Neural cell (in vitro differentiated cells): ENCODE measurements at regions not wholly inside any gene's neighbourhood (a gene's known extent, or its start where the extent isn't known, plus 50 kb on each side); places are given as distances from the start of the nearest gene placed in this dataset.

Experiments
- H2AFZ ChIP-seq: fragments of 200-600, 300-800 bp; sonication (generic), shearing (Covaris generic); 2 replicates; pipeline ENCODE4 v1.6.0; 2014; ENCODE audit warnings: low read depth, mild to moderate bottlenecking, antibody characterized with exemption, low read length, moderate library complexity
- H3F3A ChIP-seq: fragments of 200-600 bp; shearing (Covaris generic); 2 replicates; pipeline ENCODE4 v1.6.1; 2016; ENCODE audit warnings: mild to moderate bottlenecking, moderate library complexity, mixed read lengths, antibody characterized with exemption, low read length; ENCODE audit not compliant: insufficient read depth, poor library complexity, severe bottlenecking
- H3K27ac ChIP-seq: fragments of 200-600, 300-800 bp; sonication (generic), shearing (Covaris generic); 2 replicates; pipeline ENCODE4 v1.5.1; 2014; ENCODE audit warnings: mild to moderate bottlenecking, low read length, moderate library complexity
- H3K27me3 ChIP-seq: fragments of 300-800, 200-600 bp; sonication (generic), shearing (Covaris generic); 2 replicates; pipeline ENCODE4 v1.6.0; 2014; ENCODE audit warnings: mild to moderate bottlenecking, low read depth, low read length, moderate library complexity; ENCODE audit not compliant: insufficient read depth
- H3K36me3 ChIP-seq: fragments of 300-800, 200-600 bp; sonication (generic), shearing (Covaris generic); 2 replicates; pipeline ENCODE4 v1.5.1; 2014; ENCODE audit warnings: mild to moderate bottlenecking, antibody characterized with exemption, low read length, moderate library complexity; ENCODE audit not compliant: insufficient read depth
- H3K4me2 ChIP-seq: fragments of 300-800, 200-600 bp; sonication (generic), shearing (Covaris generic); 2 replicates; pipeline ENCODE4 v1.6.0; 2014; ENCODE audit warnings: mild to moderate bottlenecking, low read length
- H3K4me3 ChIP-seq: fragments of 300-800, 200-600 bp; sonication (generic), shearing (Covaris generic); 2 replicates; pipeline ENCODE4 v1.5.1; 2014; ENCODE audit warnings: mild to moderate bottlenecking, low read length, moderate library complexity
- H3K79me2 ChIP-seq: fragments of 200-600 bp; shearing (Covaris generic); replicated peaks from 2 replicates; pipeline ENCODE4 v1.6.0; 2014; ENCODE audit warnings: mild to moderate bottlenecking, low read length, moderate library complexity; ENCODE audit not compliant: insufficient read depth
- H3K9ac ChIP-seq: fragments of 300-800, 200-600 bp; sonication (generic), shearing (Covaris generic); 2 replicates; pipeline ENCODE4 v1.6.1; 2016; ENCODE audit warnings: mild to moderate bottlenecking, low read length, mixed read lengths
- H3K9me2 ChIP-seq: fragments of 200-600 bp; shearing (Covaris generic); 2 replicates; pipeline ENCODE4 v1.6.1; 2016; ENCODE audit warnings: mild to moderate bottlenecking, low read length, mixed read lengths; ENCODE audit not compliant: insufficient read depth
- H3K9me3 ChIP-seq: fragments of 200-600, 300-800 bp; sonication (generic), shearing (Covaris generic); 2 replicates; pipeline ENCODE4 v1.6.1; 2016; ENCODE audit warnings: mild to moderate bottlenecking, mixed run types, low read length, moderate library complexity, mixed read lengths
- H4K20me1 ChIP-seq: fragments of 200-600 bp; shearing (Covaris generic); 2 replicates; pipeline ENCODE4 v1.6.1; 2016; ENCODE audit warnings: mild to moderate bottlenecking, mixed run types; ENCODE audit not compliant: insufficient read depth
- EP300 ChIP-seq: fragments of 450-650 bp; conservative IDR thresholded peaks from 2 replicates; pipeline ENCODE4 v1.6.1; 2014; ENCODE audit warnings: antibody characterized with exemption, mild to moderate bottlenecking, moderate library complexity; ENCODE audit not compliant: poor library complexity, severe bottlenecking
- EZH2 ChIP-seq: fragments of 200-600, 300-800 bp; shearing (Covaris generic), sonication (generic); IDR thresholded peaks from 2 replicates; pipeline ENCODE4 v1.6.1; 2014; ENCODE audit warnings: antibody characterized with exemption, low read length, borderline replicate concordance, mild to moderate bottlenecking; ENCODE audit not compliant: insufficient read depth, poor library complexity, severe bottlenecking
- MXI1 ChIP-seq: fragments of 450-650 bp; conservative IDR thresholded peaks from 2 replicates; pipeline ENCODE4 v1.6.1; 2014; ENCODE audit warnings: antibody characterized with exemption, mild to moderate bottlenecking; ENCODE audit not compliant: poor library complexity, severe bottlenecking
- POLR2AphosphoS5 ChIP-seq: IDR thresholded peaks from 2 replicates; pipeline ENCODE4 v1.6.1; 2012
- RAD21 ChIP-seq: fragments of 450-650 bp; conservative IDR thresholded peaks from 2 replicates; pipeline ENCODE4 v1.6.1; 2014; ENCODE audit warnings: antibody characterized with exemption, mild to moderate bottlenecking, moderate library complexity
- SMC3 ChIP-seq: fragments of 450-650 bp; conservative IDR thresholded peaks from 2 replicates; pipeline ENCODE4 v1.6.1; 2014; ENCODE audit warnings: antibody characterized with exemption, mild to moderate bottlenecking, moderate library complexity; ENCODE audit not compliant: poor library complexity
- TAF1 ChIP-seq: IDR thresholded peaks from 2 replicates; pipeline ENCODE4 v1.6.1; 2012; ENCODE audit warnings: low read depth
- TF ChIP-seq, protein P1 (sequence below): fragments of 450-650 bp; IDR thresholded peaks from 2 replicates; pipeline ENCODE4 v1.5.1; 2014; ENCODE audit warnings: antibody characterized with exemption, mild to moderate bottlenecking, moderate library complexity; ENCODE audit not compliant: poor library complexity, severe bottlenecking
- TF ChIP-seq, protein P2 (sequence below): IDR thresholded peaks from 2 replicates; pipeline ENCODE4 v1.6.1; 2012; ENCODE audit warnings: borderline replicate concordance

DNA sequence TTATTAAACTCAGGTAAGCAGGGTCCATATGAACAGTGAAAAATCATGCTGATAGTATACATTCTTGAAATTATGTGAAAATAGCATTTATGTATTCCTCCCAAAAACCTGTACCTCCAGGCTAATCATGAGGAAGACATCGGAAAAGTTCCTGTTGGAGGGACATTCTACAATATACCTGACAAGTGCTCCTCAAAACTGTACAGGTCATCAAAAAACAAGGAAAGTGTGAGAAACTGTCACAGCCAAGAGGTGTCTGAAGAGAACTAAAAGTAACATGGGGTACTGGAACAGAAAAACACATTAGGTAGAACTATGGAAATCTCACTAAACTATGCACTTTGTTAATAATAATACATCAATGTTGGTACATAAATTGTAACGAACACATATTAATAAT lies 326.7 kb downstream of the CRPPA start:
- H3K9me2 ChIP-seq: no peaks in the 10 kb centered on the region
- H3K9ac ChIP-seq: no peak overlapping the region
- H3F3A ChIP-seq: no peaks in the 10 kb centered on the region
- no peaks in the 10 kb centered on the region for H3K79me2 ChIP-seq
- no peaks in the 10 kb centered on the region for H3K27me3 ChIP-seq
- no peaks in the 10 kb centered on the region for H4K20me1 ChIP-seq
- no peak for TF ChIP-seq POLR2AphosphoS5
- TF ChIP-seq MXI1: no peak
- TF ChIP-seq EP300: no peak
- no peak for TF ChIP-seq SMC3
- TF ChIP-seq TAF1: no peak
- TF ChIP-seq RAD21: no peak
- TF ChIP-seq, protein P1, sequence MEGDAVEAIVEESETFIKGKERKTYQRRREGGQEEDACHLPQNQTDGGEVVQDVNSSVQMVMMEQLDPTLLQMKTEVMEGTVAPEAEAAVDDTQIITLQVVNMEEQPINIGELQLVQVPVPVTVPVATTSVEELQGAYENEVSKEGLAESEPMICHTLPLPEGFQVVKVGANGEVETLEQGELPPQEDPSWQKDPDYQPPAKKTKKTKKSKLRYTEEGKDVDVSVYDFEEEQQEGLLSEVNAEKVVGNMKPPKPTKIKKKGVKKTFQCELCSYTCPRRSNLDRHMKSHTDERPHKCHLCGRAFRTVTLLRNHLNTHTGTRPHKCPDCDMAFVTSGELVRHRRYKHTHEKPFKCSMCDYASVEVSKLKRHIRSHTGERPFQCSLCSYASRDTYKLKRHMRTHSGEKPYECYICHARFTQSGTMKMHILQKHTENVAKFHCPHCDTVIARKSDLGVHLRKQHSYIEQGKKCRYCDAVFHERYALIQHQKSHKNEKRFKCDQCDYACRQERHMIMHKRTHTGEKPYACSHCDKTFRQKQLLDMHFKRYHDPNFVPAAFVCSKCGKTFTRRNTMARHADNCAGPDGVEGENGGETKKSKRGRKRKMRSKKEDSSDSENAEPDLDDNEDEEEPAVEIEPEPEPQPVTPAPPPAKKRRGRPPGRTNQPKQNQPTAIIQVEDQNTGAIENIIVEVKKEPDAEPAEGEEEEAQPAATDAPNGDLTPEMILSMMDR: no peak
- TF ChIP-seq EZH2: no peak
- TF ChIP-seq, protein P2, sequence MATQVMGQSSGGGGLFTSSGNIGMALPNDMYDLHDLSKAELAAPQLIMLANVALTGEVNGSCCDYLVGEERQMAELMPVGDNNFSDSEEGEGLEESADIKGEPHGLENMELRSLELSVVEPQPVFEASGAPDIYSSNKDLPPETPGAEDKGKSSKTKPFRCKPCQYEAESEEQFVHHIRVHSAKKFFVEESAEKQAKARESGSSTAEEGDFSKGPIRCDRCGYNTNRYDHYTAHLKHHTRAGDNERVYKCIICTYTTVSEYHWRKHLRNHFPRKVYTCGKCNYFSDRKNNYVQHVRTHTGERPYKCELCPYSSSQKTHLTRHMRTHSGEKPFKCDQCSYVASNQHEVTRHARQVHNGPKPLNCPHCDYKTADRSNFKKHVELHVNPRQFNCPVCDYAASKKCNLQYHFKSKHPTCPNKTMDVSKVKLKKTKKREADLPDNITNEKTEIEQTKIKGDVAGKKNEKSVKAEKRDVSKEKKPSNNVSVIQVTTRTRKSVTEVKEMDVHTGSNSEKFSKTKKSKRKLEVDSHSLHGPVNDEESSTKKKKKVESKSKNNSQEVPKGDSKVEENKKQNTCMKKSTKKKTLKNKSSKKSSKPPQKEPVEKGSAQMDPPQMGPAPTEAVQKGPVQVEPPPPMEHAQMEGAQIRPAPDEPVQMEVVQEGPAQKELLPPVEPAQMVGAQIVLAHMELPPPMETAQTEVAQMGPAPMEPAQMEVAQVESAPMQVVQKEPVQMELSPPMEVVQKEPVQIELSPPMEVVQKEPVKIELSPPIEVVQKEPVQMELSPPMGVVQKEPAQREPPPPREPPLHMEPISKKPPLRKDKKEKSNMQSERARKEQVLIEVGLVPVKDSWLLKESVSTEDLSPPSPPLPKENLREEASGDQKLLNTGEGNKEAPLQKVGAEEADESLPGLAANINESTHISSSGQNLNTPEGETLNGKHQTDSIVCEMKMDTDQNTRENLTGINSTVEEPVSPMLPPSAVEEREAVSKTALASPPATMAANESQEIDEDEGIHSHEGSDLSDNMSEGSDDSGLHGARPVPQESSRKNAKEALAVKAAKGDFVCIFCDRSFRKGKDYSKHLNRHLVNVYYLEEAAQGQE: no peak
- H2AFZ ChIP-seq: no peak overlapping the region
- H3K4me3 ChIP-seq: no peak overlapping the region
- H3K27ac ChIP-seq: no peak overlapping the region
- no peaks in the 10 kb centered on the region for H3K9me3 ChIP-seq
- H3K4me2 ChIP-seq: no peak overlapping the region
- H3K36me3 ChIP-seq: no peaks in the 10 kb centered on the region

DNA sequence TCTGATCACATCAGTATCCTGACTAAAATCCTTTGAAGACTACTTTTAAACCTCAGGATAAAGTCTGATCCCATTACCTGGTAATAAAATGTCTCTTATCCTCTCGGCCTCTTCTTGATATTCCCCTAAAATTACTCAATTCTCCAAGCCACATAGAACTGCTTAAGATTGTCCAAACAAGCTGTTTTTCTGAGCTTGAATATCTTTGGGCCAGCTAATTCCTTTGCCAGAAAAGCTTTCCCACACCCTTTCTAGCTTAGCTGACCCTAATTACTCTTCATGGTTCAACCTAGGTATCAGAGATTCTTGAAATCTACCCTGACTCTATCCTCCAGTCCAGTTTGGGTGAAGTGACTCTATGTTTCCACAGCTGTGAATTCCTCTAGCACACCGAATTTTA lies 328.6 kb downstream of the CRPPA start:
- Histone ChIP-seq H2AFZ (no peak overlapping the region), H3F3A (no peaks in the 10 kb centered on the region), H3K27ac (no peak overlapping the region), H3K27me3 (no peaks in the 10 kb centered on the region), H3K9me2 (no peaks in the 10 kb centered on the region), H3K9me3 (no peaks in the 10 kb centered on the region), H3K4me3 (no peak overlapping the region), H3K79me2 (no peaks in the 10 kb centered on the region), H3K9ac (no peak overlapping the region), H3K36me3 (no peaks in the 10 kb centered on the region), H4K20me1 (no peaks in the 10 kb centered on the region), H3K4me2 (no peak overlapping the region)
- TF ChIP-seq, protein P1: no peak
- TF ChIP-seq TAF1 (no peak), EZH2 (no peak), EP300 (no peak), MXI1 (no peak), RAD21 (no peak), POLR2AphosphoS5 (no peak), SMC3 (no peak)
- TF ChIP-seq, protein P2: no peak
